ENCODE measurements at regions not wholly inside any gene's neighbourhood (a gene's known extent, or its start where the extent isn't known, plus 50 kb on each side); places are given as distances from the start of the nearest gene placed in this dataset.

GRCh38 chr13:50365408-50366391, 350.5 kb downstream of the KCNRG start:
- DNase-seq = peak; percentile 44 to 61

DNA sequence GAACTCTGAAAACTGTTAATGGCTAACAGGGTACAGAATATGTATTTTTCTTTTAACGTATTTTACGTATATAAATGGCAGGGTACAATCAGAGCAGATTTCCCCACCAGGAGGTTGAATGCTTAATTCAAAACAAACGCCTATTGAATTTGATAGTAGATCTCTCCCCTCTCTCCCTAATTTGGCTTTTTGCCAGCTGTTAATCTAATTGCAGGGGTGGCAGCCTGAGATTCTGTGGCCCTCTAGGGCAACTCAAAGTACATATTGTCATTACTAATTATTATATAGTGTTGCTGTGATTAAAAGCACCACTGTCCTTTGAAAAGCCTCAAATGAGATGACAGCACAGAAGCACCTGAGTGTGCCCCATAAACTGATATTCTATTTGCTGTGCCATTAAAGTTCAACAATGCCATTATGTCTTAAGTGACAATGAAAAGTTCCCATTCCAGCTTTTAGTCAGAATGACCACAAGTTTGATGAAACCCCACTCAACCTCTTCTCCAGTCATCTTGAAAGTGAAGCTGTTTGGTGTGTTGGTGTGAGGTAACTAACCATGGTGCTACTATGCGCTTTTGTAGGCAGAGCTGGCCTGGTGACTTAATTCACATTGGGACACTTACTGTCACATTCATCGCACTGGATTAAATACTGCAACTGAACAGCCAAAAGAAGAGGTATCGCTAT, 351.4 kb downstream of the KCNRG start:
- DNase-seq = peak; percentile 29 to 45

DNA sequence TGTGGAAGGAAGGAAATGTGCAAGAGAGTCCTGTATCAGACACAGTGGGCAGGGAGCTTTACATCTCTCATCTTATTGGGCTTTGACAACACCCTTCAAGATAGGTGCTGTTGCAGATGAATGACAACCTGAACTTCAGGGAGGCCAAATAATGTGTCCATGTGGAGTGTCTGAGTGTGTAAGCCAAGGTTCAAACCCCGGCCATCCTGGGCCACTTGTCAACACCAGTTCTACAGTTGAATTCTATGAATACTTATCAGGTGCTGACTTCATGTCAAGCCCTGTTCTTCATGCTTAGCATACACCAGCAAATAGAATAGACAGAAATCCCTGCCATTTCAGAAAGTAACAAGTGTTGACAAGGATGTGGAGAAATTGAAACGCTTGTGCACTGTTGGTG, 354.4 kb downstream of the KCNRG start:
- no peak for DNase-seq

GRCh38 chr13:50370303-50370950, 355.2 kb downstream of the KCNRG start:
- no peak for DNase-seq

GRCh38 chr13:50374517-50374916, 359.3 kb downstream of the KCNRG start:
- DNase-seq = no peak

DNA sequence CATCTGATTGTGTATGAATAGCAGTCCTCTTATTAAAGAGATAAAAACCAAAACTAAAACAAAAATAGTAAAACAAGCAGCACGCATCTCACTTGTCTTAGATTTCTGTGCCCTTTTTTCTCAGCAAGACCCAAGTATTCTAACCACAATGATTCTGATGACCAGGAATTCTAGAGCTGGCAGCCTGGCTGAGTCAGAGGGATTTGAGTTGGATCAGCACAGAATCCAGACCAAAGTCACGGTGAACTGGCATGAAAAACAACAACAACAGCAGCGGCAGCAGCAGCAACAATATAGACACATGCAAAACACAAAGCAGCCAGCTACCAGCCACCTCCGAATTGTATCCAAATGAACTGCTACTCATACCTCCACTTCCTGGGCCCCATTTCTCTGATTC, 360.5 kb downstream of the KCNRG start:
- no peak for DNase-seq

DNA sequence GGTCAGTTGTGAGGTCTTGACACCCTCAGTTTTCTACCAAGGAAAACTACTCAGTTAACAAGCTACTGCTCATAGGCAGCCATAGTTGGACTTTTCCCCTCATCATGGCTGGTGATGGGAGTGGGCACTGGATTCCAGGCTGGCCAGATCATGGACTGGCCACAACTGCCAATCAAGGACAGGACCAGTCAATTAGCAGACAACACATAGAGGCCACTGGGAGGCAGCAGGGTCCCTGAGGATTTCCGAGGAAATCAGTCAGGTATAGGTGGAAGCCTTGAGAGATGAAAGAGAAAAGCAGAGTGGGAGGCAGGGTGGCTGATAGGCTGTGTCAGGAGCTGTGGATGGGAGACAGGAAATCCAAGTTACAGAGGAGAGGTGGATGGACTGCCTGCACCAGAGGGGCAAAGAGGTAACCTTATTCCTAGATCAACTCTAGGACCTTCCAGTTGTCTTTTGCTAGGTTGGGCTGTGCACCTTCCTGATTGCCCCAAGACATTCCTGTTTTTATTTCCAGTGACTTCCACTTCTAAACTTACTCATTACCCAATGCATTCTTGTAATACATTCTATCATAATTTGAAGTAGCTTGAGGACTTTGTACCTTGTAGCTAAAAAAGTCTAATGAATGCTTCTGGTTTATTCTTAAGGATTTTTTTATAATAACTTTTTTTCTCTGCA, 361.8 kb downstream of the KCNRG start:
- DNase-seq = no peak

DNA sequence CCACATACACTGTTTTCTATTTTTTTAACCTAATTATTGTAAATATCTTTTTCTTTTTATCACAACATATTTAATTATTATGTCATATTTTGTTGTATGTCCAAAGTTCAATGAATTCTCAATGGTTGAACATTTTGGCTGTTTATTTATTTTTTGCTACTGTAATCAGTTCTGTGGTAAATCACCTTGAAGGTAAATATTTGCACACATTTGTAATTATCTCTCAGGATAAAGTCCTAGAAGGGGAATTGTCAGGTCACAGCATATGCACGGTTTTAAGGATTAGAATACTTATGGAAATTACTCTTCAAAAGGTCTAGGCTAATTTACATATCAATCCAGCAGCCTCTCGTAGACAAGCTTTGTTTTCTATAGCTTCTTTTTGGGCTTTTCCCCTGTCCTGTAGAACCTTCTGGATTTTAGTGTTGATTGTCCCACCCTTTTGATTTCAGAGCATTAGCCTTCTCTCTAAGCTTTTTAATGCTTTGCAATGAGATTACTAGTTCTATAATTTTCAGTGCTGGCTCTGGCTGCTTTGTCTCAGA, 362.6 kb downstream of the KCNRG start:
- no peak for DNase-seq

- no peak for DNase-seq
Measured at GRCh38 chr13:50378509-50379044, 363.3 kb downstream of the KCNRG start.

DNA sequence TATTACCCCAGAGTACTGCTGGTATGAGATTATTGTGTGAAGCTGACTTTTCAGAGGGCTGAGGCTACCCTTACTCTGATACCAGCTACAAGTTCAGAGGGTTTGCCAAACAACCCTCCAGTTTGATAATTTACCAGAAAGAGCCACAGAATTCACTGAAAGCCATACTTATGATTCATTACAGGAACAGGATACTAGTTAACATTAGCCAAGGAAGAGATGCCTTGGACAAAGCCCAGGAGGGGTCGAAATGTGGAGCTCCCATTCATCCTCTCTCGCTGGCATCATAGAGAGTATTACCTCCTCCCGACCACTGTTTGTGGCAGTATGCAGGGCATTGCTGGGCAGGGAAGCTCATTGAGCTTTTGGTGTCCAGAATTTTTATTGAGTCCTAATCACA, 364.3 kb downstream of the KCNRG start:
- no peak for DNase-seq

DNA sequence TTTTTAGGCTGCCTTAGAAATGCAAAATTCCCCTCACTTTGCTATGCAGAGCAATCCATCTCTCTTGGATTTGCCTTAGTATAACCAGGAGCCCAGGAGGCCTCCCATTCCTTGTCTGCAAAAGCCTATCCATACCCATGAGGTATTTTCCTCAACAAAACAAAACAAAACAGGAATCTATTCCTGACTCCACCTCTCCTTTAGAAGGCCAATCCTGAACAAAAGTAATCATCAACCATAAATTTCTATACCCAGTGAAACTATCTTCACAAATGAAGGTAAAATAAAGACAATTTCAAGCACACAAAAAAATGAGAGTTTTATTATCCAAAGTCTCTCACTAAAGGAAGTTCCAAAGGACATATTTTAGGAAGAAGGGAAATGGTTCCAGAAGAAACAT, 365.7 kb downstream of the KCNRG start:
- no peak for DNase-seq

- DNase-seq = no peak
Measured at GRCh38 chr13:50382511-50382910, 367.3 kb downstream of the KCNRG start.

- no peak for DNase-seq
Measured at GRCh38 chr13:50382951-50383350, 367.7 kb downstream of the KCNRG start.

DNA sequence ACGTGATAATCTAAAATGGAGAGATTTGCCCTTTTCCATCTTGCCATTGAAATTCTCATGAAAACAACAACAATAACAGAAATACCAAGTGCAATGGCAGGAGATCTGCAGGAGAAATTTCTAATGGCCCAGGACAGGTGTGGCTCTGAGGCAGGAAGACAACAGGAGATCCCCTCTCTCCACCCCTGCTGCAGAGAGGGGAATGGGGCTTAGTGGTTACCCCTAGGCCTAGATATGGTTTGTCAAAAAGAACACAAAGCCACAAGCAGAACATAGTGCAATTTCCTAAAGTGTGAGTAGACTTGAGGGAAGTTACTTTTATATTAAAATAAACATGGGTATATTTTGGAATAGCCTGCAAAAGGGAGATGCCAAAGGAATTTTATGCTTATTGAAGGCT, 369.5 kb downstream of the KCNRG start:
- DNase-seq = no peak

- DNase-seq = no peak
Measured at GRCh38 chr13:50386541-50387050, 371.4 kb downstream of the KCNRG start.

DNA sequence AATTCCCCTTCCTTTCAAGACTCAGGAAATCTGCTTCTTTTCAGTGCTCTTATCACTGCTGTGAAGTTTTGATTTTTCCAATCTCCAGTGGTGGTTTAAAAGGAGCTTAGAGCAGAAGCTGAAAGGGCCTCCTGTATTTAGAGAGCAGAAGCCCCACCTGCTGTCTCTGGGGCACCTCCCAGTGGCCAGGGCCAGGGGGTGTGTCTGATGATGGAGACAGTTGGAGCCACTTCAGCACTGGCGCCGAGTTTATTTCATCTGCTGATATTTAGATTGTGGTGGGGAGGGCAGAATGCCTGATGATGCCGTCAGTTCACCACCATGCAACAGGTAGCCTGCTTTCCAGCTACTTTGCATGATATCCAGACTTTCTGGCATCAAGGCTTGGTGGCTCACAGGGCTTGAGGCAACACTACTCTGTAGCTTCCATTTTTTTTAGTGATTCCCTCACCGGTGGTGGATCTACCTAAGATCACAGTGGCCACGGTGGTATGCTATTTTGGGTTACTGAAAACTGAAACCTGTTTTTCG, 371.9 kb downstream of the KCNRG start:
- DNase-seq = peak; percentile 29 to 41

GRCh38 chr13:50388481-50388880, 373.2 kb downstream of the KCNRG start:
- no peak for DNase-seq

- DNase-seq = no peak
Measured at GRCh38 chr13:50389726-50390125, 374.5 kb downstream of the KCNRG start.

- DNase-seq = no peak
Measured at GRCh38 chr13:50390503-50391248, 375.4 kb downstream of the KCNRG start.

DNA sequence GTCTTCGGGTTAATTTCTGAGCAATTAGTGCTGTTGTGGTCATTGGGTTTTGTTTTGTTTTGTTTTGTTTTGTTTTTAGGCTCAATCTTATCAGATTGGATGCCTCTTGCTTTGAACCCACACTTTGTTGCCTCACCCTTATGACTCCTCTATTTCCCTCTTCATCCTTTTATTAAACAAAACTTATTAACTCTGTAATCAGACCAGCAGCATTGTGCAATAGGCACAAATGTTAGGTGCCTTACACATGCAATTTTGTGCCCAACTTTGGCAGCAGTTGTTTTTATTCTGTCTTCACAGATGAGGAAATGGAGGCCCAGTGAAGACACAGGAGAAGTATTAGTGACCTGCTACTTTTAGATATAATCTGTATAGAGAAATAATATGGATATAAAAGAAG, 377.7 kb downstream of the KCNRG start:
- DNase-seq = no peak

- no peak for DNase-seq
Measured at GRCh38 chr13:50393628-50394027, 378.4 kb downstream of the KCNRG start.
